ENCODE measurements at regions not wholly inside any gene's neighbourhood (a gene's known extent, or its start where the extent isn't known, plus 50 kb on each side); places are given as distances from the start of the nearest gene placed in this dataset.
A peak's percentile ranks its signal among the peaks of the same experiment; 100 is the strongest.
"Not testable (repeated sequence)": the region's sequence is repeated elsewhere in the genome, so short reads cannot be mapped to it uniquely, and the experiment has no call there.

GRCh38 chr17:14581186-14581830 is 280.4 kb downstream of the HS3ST3B1 start:
- no peak overlapping the region for H3K4me3 ChIP-seq (ENCODE audit: control insufficient read depth, low read depth, low read length)
- no peak for TF ChIP-seq CTCF (IDR thresholded peaks at IDR 0.05; ENCODE audit: control insufficient read depth, insufficient read depth, low read depth, low read length, missing control alignments)
- DNase-seq (ENCODE audit: low read depth), result no peak

- H3K4me3 ChIP-seq (ENCODE audit: control insufficient read depth, low read depth, low read length), result no peak overlapping the region
- TF ChIP-seq CTCF (IDR thresholded peaks at IDR 0.05; ENCODE audit: control insufficient read depth, insufficient read depth, low read depth, low read length, missing control alignments), result no peak
- peak; percentile 44 for DNase-seq (ENCODE audit: low read depth)
These were observed 279.6 kb downstream of the HS3ST3B1 start for GRCh38 chr17:14580499-14580898.

- no peak for DNase-seq (ENCODE audit: low read depth)
- no peak for TF ChIP-seq CTCF (IDR thresholded peaks at IDR 0.05; ENCODE audit: control insufficient read depth, insufficient read depth, low read depth, low read length, missing control alignments)
- H3K4me3 ChIP-seq (ENCODE audit: control insufficient read depth, low read depth, low read length), result no peak overlapping the region
These were observed 278.8 kb downstream of the HS3ST3B1 start for GRCh38 chr17:14579716-14580115.

- TF ChIP-seq CTCF (IDR thresholded peaks at IDR 0.05; ENCODE audit: control insufficient read depth, insufficient read depth, low read depth, low read length, missing control alignments), result no peak
- peak; percentile 18 for DNase-seq (ENCODE audit: low read depth)
- no peak overlapping the region for H3K4me3 ChIP-seq (ENCODE audit: control insufficient read depth, low read depth, low read length)
These were observed 274.6 kb downstream of the HS3ST3B1 start for GRCh38 chr17:14575471-14575953.

- DNase-seq (ENCODE audit: low read depth); H3K4me3 ChIP-seq (ENCODE audit: control insufficient read depth, low read depth, low read length): not testable (repeated sequence)
These were observed 259.4 kb downstream of the HS3ST3B1 start for GRCh38 chr17:14560325-14560724.

- DNase-seq (ENCODE audit: low read depth), result no peak
- no peak for TF ChIP-seq CTCF (IDR thresholded peaks at IDR 0.05; ENCODE audit: control insufficient read depth, insufficient read depth, low read depth, low read length, missing control alignments)
- H3K4me3 ChIP-seq (ENCODE audit: control insufficient read depth, low read depth, low read length), result no peak overlapping the region
These were observed 258.6 kb downstream of the HS3ST3B1 start for GRCh38 chr17:14559264-14560119.

GRCh38 chr17:14557480-14557879 is 256.6 kb downstream of the HS3ST3B1 start:
- TF ChIP-seq CTCF (IDR thresholded peaks at IDR 0.05; ENCODE audit: control insufficient read depth, insufficient read depth, low read depth, low read length, missing control alignments), result no peak
- no peak for DNase-seq (ENCODE audit: low read depth)
- no peak overlapping the region for H3K4me3 ChIP-seq (ENCODE audit: control insufficient read depth, low read depth, low read length)
